ENCODE measurements at regions not wholly inside any gene's neighbourhood (a gene's known extent, or its start where the extent isn't known, plus 50 kb on each side); places are given as distances from the start of the nearest gene placed in this dataset.

GRCh38 chr4:80135702-80136058 lies 61.6 kb upstream of the PRDM8 start:
- Histone ChIP-seq H3K36me3 (ENCODE audit: control insufficient read depth, insufficient read depth, low read length, severe bottlenecking) (no peaks in the 10 kb centered on the region), H3K9me3 (ENCODE audit: control insufficient read depth, low read length) (no peaks in the 10 kb centered on the region), H3K4me1 (ENCODE audit: control insufficient read depth, insufficient read depth, low read length) (no peaks in the 10 kb centered on the region), H3K27me3 (replicated peaks; ENCODE audit: control insufficient read depth, insufficient read depth, low read length) (no peaks in the 10 kb centered on the region), H3K9ac (ENCODE audit: low read length) (no peak overlapping the region), H3K4me3 (ENCODE audit: low read length) (no peak overlapping the region)
- no peak for DNase-seq (ENCODE audit: low read depth)

GRCh38 chr4:80134936-80135701 lies 62.1 kb upstream of the ANTXR2 start:
- DNase-seq (ENCODE audit: low read depth): peak; percentile 35
- Histone ChIP-seq H3K4me1 (ENCODE audit: control insufficient read depth, insufficient read depth, low read length) (no peaks in the 10 kb centered on the region), H3K9me3 (ENCODE audit: control insufficient read depth, low read length) (no peaks in the 10 kb centered on the region), H3K4me3 (ENCODE audit: low read length) (no peak overlapping the region), H3K27me3 (replicated peaks; ENCODE audit: control insufficient read depth, insufficient read depth, low read length) (no peaks in the 10 kb centered on the region), H3K36me3 (ENCODE audit: control insufficient read depth, insufficient read depth, low read length, severe bottlenecking) (no peaks in the 10 kb centered on the region), H3K9ac (ENCODE audit: low read length) (no peak overlapping the region)

- Histone ChIP-seq H3K4me3 (ENCODE audit: low read length) (no peak overlapping the region), H3K36me3 (ENCODE audit: control insufficient read depth, insufficient read depth, low read length, severe bottlenecking) (no peaks in the 10 kb centered on the region), H3K4me1 (ENCODE audit: control insufficient read depth, insufficient read depth, low read length) (no peaks in the 10 kb centered on the region), H3K9ac (ENCODE audit: low read length) (no peak overlapping the region), H3K9me3 (ENCODE audit: control insufficient read depth, low read length) (no peaks in the 10 kb centered on the region), H3K27me3 (replicated peaks; ENCODE audit: control insufficient read depth, insufficient read depth, low read length) (no peaks in the 10 kb centered on the region)
- no peak for DNase-seq (ENCODE audit: low read depth)
Measured at GRCh38 chr4:80133240-80133783, 60.3 kb upstream of the ANTXR2 start.

GRCh38 chr4:80129785-80130184 lies 56.8 kb upstream of the ANTXR2 start:
- Histone ChIP-seq H3K4me3 (ENCODE audit: low read length) (no peak overlapping the region), H3K4me1 (ENCODE audit: control insufficient read depth, insufficient read depth, low read length) (peaks cover 7% of the 10 kb centered on the region), H3K9me3 (ENCODE audit: control insufficient read depth, low read length) (no peaks in the 10 kb centered on the region), H3K9ac (ENCODE audit: low read length) (no peak overlapping the region), H3K36me3 (ENCODE audit: control insufficient read depth, insufficient read depth, low read length, severe bottlenecking) (no peaks in the 10 kb centered on the region), H3K27me3 (replicated peaks; ENCODE audit: control insufficient read depth, insufficient read depth, low read length) (no peaks in the 10 kb centered on the region)
- DNase-seq (ENCODE audit: low read depth): no peak

- no peaks in the 10 kb centered on the region for H3K27me3 ChIP-seq (replicated peaks; ENCODE audit: control insufficient read depth, insufficient read depth, low read length)
- H3K9me3 ChIP-seq (ENCODE audit: control insufficient read depth, low read length): no peaks in the 10 kb centered on the region
- H3K36me3 ChIP-seq (ENCODE audit: control insufficient read depth, insufficient read depth, low read length, severe bottlenecking): no peaks in the 10 kb centered on the region
- no peak for DNase-seq (ENCODE audit: low read depth)
- H3K4me3 ChIP-seq (ENCODE audit: low read length): no peak overlapping the region
- H3K9ac ChIP-seq (ENCODE audit: low read length): no peak overlapping the region
- H3K4me1 ChIP-seq (ENCODE audit: control insufficient read depth, insufficient read depth, low read length): peaks cover 14% of the 10 kb centered on the region
Measured at GRCh38 chr4:80128941-80129340, 55.9 kb upstream of the ANTXR2 start.

- Histone ChIP-seq H3K9ac (ENCODE audit: low read length) (no peak overlapping the region), H3K27me3 (replicated peaks; ENCODE audit: control insufficient read depth, insufficient read depth, low read length) (no peaks in the 10 kb centered on the region), H3K4me1 (ENCODE audit: control insufficient read depth, insufficient read depth, low read length) (peaks cover 14% of the 10 kb centered on the region), H3K9me3 (ENCODE audit: control insufficient read depth, low read length) (no peaks in the 10 kb centered on the region), H3K36me3 (ENCODE audit: control insufficient read depth, insufficient read depth, low read length, severe bottlenecking) (no peaks in the 10 kb centered on the region), H3K4me3 (ENCODE audit: low read length) (no peak overlapping the region)
- no peak for DNase-seq (ENCODE audit: low read depth)
Measured at GRCh38 chr4:80127870-80128419, 54.9 kb upstream of the ANTXR2 start.

GRCh38 chr4:80126435-80126834 lies 53.4 kb upstream of the ANTXR2 start:
- Histone ChIP-seq H3K9me3 (ENCODE audit: control insufficient read depth, low read length) (no peaks in the 10 kb centered on the region), H3K9ac (ENCODE audit: low read length) (no peak overlapping the region), H3K4me1 (ENCODE audit: control insufficient read depth, insufficient read depth, low read length) (peaks cover 17% of the 10 kb centered on the region), H3K36me3 (ENCODE audit: control insufficient read depth, insufficient read depth, low read length, severe bottlenecking) (no peaks in the 10 kb centered on the region), H3K4me3 (ENCODE audit: low read length) (no peak overlapping the region), H3K27me3 (replicated peaks; ENCODE audit: control insufficient read depth, insufficient read depth, low read length) (no peaks in the 10 kb centered on the region)
- DNase-seq (ENCODE audit: low read depth): no peak

- Histone ChIP-seq H3K9ac (ENCODE audit: low read length) (peak overlapping the region; percentile 23), H3K36me3 (ENCODE audit: control insufficient read depth, insufficient read depth, low read length, severe bottlenecking) (no peaks in the 10 kb centered on the region), H3K4me1 (ENCODE audit: control insufficient read depth, insufficient read depth, low read length) (peaks cover 17% of the 10 kb centered on the region), H3K4me3 (ENCODE audit: low read length) (peak overlapping the region; percentile 13), H3K27me3 (replicated peaks; ENCODE audit: control insufficient read depth, insufficient read depth, low read length) (no peaks in the 10 kb centered on the region), H3K9me3 (ENCODE audit: control insufficient read depth, low read length) (no peaks in the 10 kb centered on the region)
- DNase-seq (ENCODE audit: low read depth): peak; percentile 68
Measured at GRCh38 chr4:80125252-80126177, 52.5 kb upstream of the ANTXR2 start.

GRCh38 chr4:80124246-80125211 lies 51.5 kb upstream of the ANTXR2 start:
- H3K9me3 ChIP-seq (ENCODE audit: control insufficient read depth, low read length): no peaks in the 10 kb centered on the region
- H3K36me3 ChIP-seq (ENCODE audit: control insufficient read depth, insufficient read depth, low read length, severe bottlenecking): no peaks in the 10 kb centered on the region
- no peaks in the 10 kb centered on the region for H3K27me3 ChIP-seq (replicated peaks; ENCODE audit: control insufficient read depth, insufficient read depth, low read length)
- H3K4me1 ChIP-seq (ENCODE audit: control insufficient read depth, insufficient read depth, low read length): peaks cover 17% of the 10 kb centered on the region
- H3K9ac ChIP-seq (ENCODE audit: low read length): peak overlapping the region; percentile 23
- peak overlapping the region; percentile 13 for H3K4me3 ChIP-seq (ENCODE audit: low read length)
- DNase-seq (ENCODE audit: low read depth): no peak
